Activated CD8-positive, alpha-beta memory T cell treated with anti-CD3 and anti-CD28 coated beads, Interleukin-2, amount 10 ng/mL, durations not matched to agents 7 days and 5 days (primary cell): ENCODE measurements at regions not wholly inside any gene's neighbourhood (a gene's known extent, or its start where the extent isn't known, plus 50 kb on each side); places are given as distances from the start of the nearest gene placed in this dataset.
"Not testable (repeated sequence)": the region's sequence is repeated elsewhere in the genome, so short reads cannot be mapped to it uniquely, and the experiment has no call there.

Source experiments
- ATAC-seq: fragments of 150-1000 bp; cut with Tn5 transposase; one replicate; pipeline ENCODE4 v1.10.0; 2021; ENCODE audit warnings: moderate library complexity
- CTCF ChIA-PET: fragments of 350-600 bp; sonication (Branson Sonifier 250); formaldehyde crosslinking; loops from one replicate; lab custom pipeline; 2021; ENCODE audit warnings: antibody characterized with exemption; lab: Charles Lee
- DNase-seq: peaks from one replicate; pipeline ENCODE4 v3.0.0-alpha.2; 2020
- H3K27ac Mint-ChIP-seq: one replicate; pipeline ENCODE4 v1.8.0; 2021; ENCODE audit warnings: mild to moderate bottlenecking, mixed read lengths
- H3K27me3 Mint-ChIP-seq: one replicate; pipeline ENCODE4 v1.8.0; 2021; ENCODE audit warnings: mixed read lengths
- H3K36me3 Mint-ChIP-seq: one replicate; pipeline ENCODE4 v1.8.0; 2021; ENCODE audit warnings: mild to moderate bottlenecking, mixed read lengths
- H3K4me1 Mint-ChIP-seq: one replicate; pipeline ENCODE4 v1.8.0; 2021; ENCODE audit warnings: mixed read lengths
- H3K4me3 Mint-ChIP-seq: one replicate; pipeline ENCODE4 v1.8.0; 2021; ENCODE audit warnings: mild to moderate bottlenecking, moderate library complexity, mixed read lengths
- H3K9me3 Mint-ChIP-seq: one replicate; pipeline ENCODE4 v1.8.0; 2022; ENCODE audit warnings: low read depth, mixed read lengths

DNA sequence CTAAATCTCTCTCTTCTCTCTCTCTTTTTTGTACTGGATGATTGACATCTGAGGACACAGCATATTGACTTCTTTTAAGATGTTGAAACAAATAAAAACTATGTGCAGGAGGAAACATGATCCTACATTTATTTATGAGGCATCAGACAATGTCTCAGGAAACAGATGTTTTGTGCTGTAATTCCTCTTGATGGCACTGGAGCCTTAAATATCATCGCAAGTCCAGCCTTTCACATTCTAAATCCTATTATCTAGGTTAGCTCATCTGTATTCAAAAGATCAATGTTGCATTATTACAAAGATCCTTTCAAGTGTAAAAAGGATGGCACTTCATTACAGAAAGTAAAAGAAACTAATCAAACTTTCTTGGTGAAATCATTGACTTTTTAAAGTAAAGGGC, 63.9 kb downstream of the MAT2B start:
- Mint-ChIP-seq H3K27me3 (peaks cover 50% of the 10 kb centered on the region), H3K27ac (no peak overlapping the region), H3K9me3 (no peaks in the 10 kb centered on the region), H3K4me1 (peaks cover 16% of the 10 kb centered on the region), H3K36me3 (no peaks in the 10 kb centered on the region), H3K4me3 (no peak overlapping the region)
- DNase-seq: no peak
- CTCF ChIA-PET: no interaction called here
- ATAC-seq: no peak

- no peak overlapping the region for H3K27ac Mint-ChIP-seq
- CTCF ChIA-PET: no interaction called here
- H3K9me3 Mint-ChIP-seq: no peaks in the 10 kb centered on the region
- no peak for DNase-seq
- peaks cover 30% of the 10 kb centered on the region for H3K27me3 Mint-ChIP-seq
- no peaks in the 10 kb centered on the region for H3K36me3 Mint-ChIP-seq
- ATAC-seq: no peak
- H3K4me3 Mint-ChIP-seq: no peak overlapping the region
- H3K4me1 Mint-ChIP-seq: no peaks in the 10 kb centered on the region
Observed at GRCh38 chr5:163571744-163572143, 66.3 kb downstream of the MAT2B start.

DNA sequence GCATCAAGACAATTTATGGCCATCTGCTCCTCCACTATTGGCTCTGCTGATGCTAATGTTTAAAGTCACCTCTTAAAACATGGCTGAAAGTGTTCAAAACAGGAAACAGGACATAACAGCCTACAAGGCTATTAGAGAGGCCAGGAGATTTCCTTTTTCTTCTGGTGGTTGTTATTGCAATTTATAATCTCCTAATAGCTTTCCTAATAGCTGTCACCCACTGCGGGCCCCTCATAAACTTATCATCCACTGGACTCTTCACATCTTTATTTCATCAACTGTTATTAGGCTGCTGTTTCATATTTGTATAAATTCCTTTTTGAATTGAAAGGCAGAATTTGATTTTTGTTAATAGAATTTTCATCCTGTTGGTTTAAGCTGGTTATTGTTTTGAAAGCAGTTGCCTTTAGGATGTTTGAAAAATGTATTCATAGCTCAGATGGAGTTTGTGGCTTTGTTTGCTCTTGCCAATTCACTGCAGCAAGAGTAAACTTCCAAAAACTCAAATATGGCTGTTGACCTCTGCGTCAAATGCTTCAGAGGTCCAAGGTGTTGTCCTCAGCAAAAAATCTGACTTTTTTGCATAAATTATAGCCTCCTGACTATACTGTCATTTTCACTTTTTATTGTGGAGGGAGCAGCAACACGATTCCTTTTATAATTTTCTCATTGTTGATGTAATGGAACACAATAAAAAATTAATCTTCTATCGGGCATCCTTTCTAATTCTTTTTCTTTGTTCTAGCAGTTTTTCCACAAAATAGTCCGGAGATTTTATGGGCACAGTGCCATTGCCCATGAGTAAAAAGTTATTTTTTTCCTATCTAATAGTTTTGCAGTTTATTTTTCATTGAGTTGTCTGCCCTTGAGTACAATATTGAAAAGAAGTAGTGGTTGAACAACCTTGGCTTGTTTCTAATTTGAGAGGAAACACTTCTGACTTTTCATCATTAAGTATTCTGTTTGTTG, 69.3 kb downstream of the MAT2B start:
- no peak for ATAC-seq
- Mint-ChIP-seq H3K4me1 (no peaks in the 10 kb centered on the region), H3K36me3 (no peaks in the 10 kb centered on the region), H3K4me3 (no peak overlapping the region), H3K9me3 (no peaks in the 10 kb centered on the region), H3K27me3 (peaks cover 4% of the 10 kb centered on the region), H3K27ac (no peak overlapping the region)
- CTCF ChIA-PET: no interaction called here
- no peak for DNase-seq

GRCh38 chr5:163578652-163579051, 73.2 kb downstream of the MAT2B start:
- no peaks in the 10 kb centered on the region for H3K9me3 Mint-ChIP-seq
- H3K27ac Mint-ChIP-seq: no peak overlapping the region
- no peak overlapping the region for H3K4me3 Mint-ChIP-seq
- CTCF ChIA-PET: interaction anchor here (2.7 kb wide), 1 partner anchor 14 kb away, joined by 7 read pairs; no protein-coding TSS in a partner anchor
- ATAC-seq (no peak), DNase-seq (no peak)
- H3K36me3 Mint-ChIP-seq: no peaks in the 10 kb centered on the region
- H3K27me3 Mint-ChIP-seq: peaks cover 4% of the 10 kb centered on the region
- no peaks in the 10 kb centered on the region for H3K4me1 Mint-ChIP-seq

GRCh38 chr5:163579729-163580128, 74.3 kb downstream of the MAT2B start:
- CTCF ChIA-PET: interaction anchor here (2.7 kb wide), 1 partner anchor 15 kb away, joined by 7 read pairs; no protein-coding TSS in a partner anchor
- Mint-ChIP-seq H3K9me3 (no peaks in the 10 kb centered on the region), H3K27me3 (peaks cover 4% of the 10 kb centered on the region), H3K36me3 (no peaks in the 10 kb centered on the region), H3K4me1 (no peaks in the 10 kb centered on the region), H3K4me3 (no peak overlapping the region), H3K27ac (no peak overlapping the region)
- ATAC-seq (no peak), DNase-seq (no peak)

GRCh38 chr5:163580516-163580915, 75.1 kb downstream of the MAT2B start:
- DNase-seq (no peak), ATAC-seq (no peak)
- H3K9me3 Mint-ChIP-seq: no peaks in the 10 kb centered on the region
- no peaks in the 10 kb centered on the region for H3K36me3 Mint-ChIP-seq
- no peaks in the 10 kb centered on the region for H3K27me3 Mint-ChIP-seq
- H3K27ac Mint-ChIP-seq: no peak overlapping the region
- H3K4me3 Mint-ChIP-seq: no peak overlapping the region
- no peaks in the 10 kb centered on the region for H3K4me1 Mint-ChIP-seq
- CTCF ChIA-PET: interaction anchor here (2.7 kb wide), 1 partner anchor 16 kb away, joined by 7 read pairs; no protein-coding TSS in a partner anchor

DNA sequence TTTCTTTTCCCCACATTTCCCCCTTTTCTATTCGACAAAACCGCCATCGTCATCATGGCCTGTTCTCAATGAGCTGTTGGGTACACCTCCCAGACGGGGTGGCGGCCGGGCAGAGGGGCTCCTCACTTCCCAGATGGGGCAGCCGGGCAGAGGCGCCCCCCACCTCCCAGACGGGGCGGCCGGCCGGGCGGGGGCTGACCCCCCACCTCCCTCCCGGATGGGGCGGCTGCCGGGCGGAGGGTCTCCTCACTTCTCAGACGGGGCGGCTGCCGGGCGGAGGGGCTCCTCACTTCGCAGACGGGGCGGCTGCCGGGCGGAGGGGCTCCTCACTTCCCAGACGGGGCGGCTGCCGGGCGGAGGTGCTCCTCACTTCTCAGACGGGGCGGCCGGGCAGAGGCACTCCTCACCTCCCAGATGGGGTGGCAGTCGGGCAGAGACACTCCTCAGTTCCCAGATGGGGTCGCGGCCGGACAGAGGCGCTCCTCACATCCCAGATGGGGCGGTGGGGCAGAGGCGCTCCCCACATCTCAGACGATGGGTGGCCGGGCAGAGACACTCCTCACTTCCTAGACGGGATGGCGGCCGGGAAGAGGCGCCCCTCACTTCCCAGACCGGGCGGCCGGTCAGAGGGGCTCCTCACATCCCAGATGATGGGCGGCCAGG, 78.2 kb downstream of the MAT2B start:
- CTCF ChIA-PET, DNase-seq, H3K4me3 Mint-ChIP-seq, ATAC-seq, H3K4me1 Mint-ChIP-seq, H3K27me3 Mint-ChIP-seq, H3K36me3 Mint-ChIP-seq, H3K9me3 Mint-ChIP-seq, H3K27ac Mint-ChIP-seq: not testable (repeated sequence)

- CTCF ChIA-PET: no interaction called here
- no peak for DNase-seq
Observed at GRCh38 chr5:163585206-163585605, 79.8 kb downstream of the MAT2B start.

DNA sequence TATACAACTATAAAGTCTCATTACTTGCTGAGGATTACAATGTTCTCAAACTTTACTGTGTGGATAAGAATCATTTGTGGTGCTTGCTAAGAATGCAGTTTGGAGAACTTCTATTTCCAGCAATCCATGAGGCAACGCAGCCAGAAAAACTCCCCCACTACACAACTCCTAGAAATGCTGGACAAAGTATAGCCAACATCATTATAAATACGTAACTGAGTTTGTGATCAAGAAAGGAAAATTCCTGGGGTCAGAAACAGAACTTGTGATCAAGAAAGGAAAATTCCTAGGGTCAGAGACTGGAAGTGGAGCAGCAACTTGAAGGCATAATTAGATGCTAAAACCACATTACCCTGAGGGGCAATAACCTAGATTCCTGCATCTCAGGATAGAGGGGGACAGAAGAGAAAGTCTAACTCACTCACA, 81.1 kb downstream of the MAT2B start:
- no peaks in the 10 kb centered on the region for H3K4me1 Mint-ChIP-seq
- no peaks in the 10 kb centered on the region for H3K9me3 Mint-ChIP-seq
- CTCF ChIA-PET: no interaction called here
- DNase-seq: no peak
- H3K4me3 Mint-ChIP-seq: no peak overlapping the region
- peaks cover 2% of the 10 kb centered on the region for H3K27me3 Mint-ChIP-seq
- ATAC-seq: no peak
- H3K27ac Mint-ChIP-seq: no peak overlapping the region
- H3K36me3 Mint-ChIP-seq: no peaks in the 10 kb centered on the region

More at GRCh38 chr5:163585206-163585605, 79.8 kb downstream of the MAT2B start:
- Mint-ChIP-seq H3K36me3 (no peaks in the 10 kb centered on the region), H3K4me3 (no peak overlapping the region), H3K27me3 (peaks cover 2% of the 10 kb centered on the region), H3K9me3 (no peaks in the 10 kb centered on the region), H3K4me1 (no peaks in the 10 kb centered on the region), H3K27ac (no peak overlapping the region)
- ATAC-seq: no peak

- Mint-ChIP-seq H3K9me3 (no peaks in the 10 kb centered on the region), H3K27ac (no peak overlapping the region), H3K36me3 (no peaks in the 10 kb centered on the region), H3K27me3 (peaks cover 2% of the 10 kb centered on the region), H3K4me3 (no peak overlapping the region), H3K4me1 (no peaks in the 10 kb centered on the region)
- CTCF ChIA-PET: no interaction called here
- no peak for DNase-seq
- ATAC-seq: no peak
Observed at GRCh38 chr5:163594951-163595350, 89.5 kb downstream of the MAT2B start.

- Mint-ChIP-seq H3K27ac (no peak overlapping the region), H3K36me3 (no peaks in the 10 kb centered on the region), H3K4me3 (no peak overlapping the region), H3K4me1 (no peaks in the 10 kb centered on the region), H3K9me3 (no peaks in the 10 kb centered on the region), H3K27me3 (peaks cover 2% of the 10 kb centered on the region)
- CTCF ChIA-PET: interaction anchor here (1.6 kb wide), 1 partner anchor 908 kb away, joined by 3 read pairs; no protein-coding TSS in a partner anchor
- ATAC-seq (no peak), DNase-seq (no peak)
Observed at GRCh38 chr5:163595932-163596607, 90.7 kb downstream of the MAT2B start.

GRCh38 chr5:163596608-163597315, 91.3 kb downstream of the MAT2B start:
- no peak for ATAC-seq
- Mint-ChIP-seq H3K27ac (no peak overlapping the region), H3K36me3 (no peaks in the 10 kb centered on the region), H3K4me3 (no peak overlapping the region), H3K4me1 (no peaks in the 10 kb centered on the region), H3K27me3 (peaks cover 2% of the 10 kb centered on the region), H3K9me3 (no peaks in the 10 kb centered on the region)
- CTCF ChIA-PET: interaction anchor here (1.6 kb wide), 1 partner anchor 907 kb away, joined by 3 read pairs; no protein-coding TSS in a partner anchor
- no peak for DNase-seq

DNA sequence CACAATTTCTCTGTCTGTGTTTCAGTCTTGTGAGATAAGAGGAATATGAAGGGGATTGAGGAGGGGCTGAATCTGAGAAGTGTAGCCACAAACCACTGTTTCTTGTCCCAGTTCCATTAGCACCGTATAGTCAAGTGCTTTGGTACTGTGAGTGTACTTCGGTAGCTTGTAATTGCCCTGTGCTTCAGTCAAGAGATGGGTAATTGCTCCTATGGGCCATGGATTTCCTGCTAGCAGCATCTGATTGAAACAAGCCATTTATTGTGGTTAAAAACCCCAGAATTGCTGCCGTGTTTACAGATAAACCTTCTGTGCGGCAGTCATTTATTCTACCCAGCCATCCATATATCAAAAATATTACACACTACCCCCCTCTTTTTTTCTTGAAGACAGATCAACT, 98.6 kb downstream of the MAT2B start:
- Mint-ChIP-seq H3K4me3 (no peak overlapping the region), H3K27me3 (peaks cover 2% of the 10 kb centered on the region), H3K27ac (no peak overlapping the region), H3K9me3 (no peaks in the 10 kb centered on the region), H3K36me3 (no peaks in the 10 kb centered on the region), H3K4me1 (no peaks in the 10 kb centered on the region)
- DNase-seq (no peak), ATAC-seq (no peak)
- CTCF ChIA-PET: no interaction called here
